ENCODE measurements at regions not wholly inside any gene's neighbourhood (a gene's known extent, or its start where the extent isn't known, plus 50 kb on each side); places are given as distances from the start of the nearest gene placed in this dataset.

DNA sequence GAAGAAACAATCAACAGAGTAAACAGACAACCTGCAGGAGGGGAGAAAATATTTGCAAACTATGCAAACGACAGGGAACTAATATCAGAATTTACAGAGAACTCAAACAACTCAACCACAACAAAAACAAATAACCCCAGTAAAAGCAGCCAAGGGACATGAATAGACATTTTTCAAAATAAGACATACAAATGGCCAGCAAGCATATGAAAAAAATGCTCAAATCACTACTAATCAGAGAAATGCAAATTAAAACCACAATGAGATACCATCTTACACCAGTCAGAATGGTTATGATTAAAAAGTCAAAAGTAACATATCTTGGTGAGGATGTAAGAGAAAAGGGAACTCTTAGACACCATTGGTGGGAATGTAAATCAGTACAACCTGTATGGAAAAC lies 215.0 kb downstream of the THBS2 start:
- no peak for TF ChIP-seq POLR2A (IDR thresholded peaks at IDR 0.05)
- no peak for TF ChIP-seq CTCF (IDR thresholded peaks at IDR 0.05)
